GM19023 (cell line): ENCODE measurements at regions not wholly inside any gene's neighbourhood (a gene's known extent, or its start where the extent isn't known, plus 50 kb on each side); places are given as distances from the start of the nearest gene placed in this dataset.

Experiments used
- ATAC-seq: cut with Tn5 transposase; IDR thresholded peaks from one replicate; pipeline ENCODE4 v1.9.1; 2021; ENCODE audit warnings: mild to moderate bottlenecking, moderate library complexity; ENCODE audit not compliant: unreplicated experiment

DNA sequence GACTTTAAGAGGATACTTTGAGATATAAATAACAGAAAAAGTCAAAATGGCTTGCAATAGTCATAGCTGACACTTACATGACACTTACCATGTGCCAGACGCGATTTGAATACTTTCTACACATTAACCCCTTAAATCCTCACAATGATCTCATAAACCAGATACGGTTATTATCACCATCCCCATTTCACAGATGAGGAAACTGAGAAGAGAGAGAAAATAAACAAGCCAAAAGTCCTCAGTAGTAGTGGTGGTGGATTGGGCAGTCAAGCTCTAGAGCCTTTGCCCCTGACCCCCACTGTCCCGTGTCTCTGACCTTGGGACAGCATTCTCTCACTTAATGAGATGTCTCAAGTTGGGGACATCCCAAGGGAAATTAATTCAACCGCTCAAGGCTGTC lies 105.2 kb upstream of the TAF1B start:
- no peak for ATAC-seq

GRCh38 chr2:9738535-9739496 lies 104.5 kb upstream of the TAF1B start:
- peak; percentile 50 for ATAC-seq

GRCh38 chr2:9739531-9739964 lies 103.7 kb upstream of the TAF1B start:
- peak; percentile 52 for ATAC-seq

DNA sequence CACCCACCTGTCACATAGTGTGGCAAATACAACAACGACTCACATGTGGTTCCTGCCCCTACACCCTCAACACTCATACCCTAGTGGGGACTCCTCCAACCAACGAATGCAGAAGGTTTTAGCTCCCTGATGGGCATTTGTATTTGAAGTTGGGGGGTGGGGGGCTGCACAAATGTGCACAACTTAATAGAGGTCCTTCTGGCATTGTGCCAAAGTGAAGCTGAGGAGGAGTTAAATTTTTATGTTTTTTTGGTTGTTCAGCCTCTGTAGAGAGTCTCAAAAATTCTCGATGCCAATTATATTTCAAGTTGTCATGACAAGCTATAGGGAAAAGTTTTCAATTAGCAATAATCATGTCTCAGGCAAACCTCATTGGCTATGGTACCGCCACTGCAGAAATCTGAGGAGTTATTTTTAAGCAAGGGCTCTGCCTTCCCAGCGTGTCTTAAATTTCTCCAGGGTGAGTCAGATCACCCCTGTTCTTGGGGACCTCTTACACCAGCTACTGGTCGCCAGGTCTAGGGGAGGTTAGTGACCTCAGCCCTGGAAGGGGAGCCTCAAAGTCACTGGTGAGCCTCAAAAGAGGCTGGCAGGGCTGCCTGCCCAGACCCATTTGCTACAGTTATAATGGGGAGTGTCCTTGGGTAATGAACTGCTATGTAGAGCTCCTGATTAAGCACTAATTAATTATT lies 102.7 kb upstream of the TAF1B start:
- ATAC-seq: no peak

DNA sequence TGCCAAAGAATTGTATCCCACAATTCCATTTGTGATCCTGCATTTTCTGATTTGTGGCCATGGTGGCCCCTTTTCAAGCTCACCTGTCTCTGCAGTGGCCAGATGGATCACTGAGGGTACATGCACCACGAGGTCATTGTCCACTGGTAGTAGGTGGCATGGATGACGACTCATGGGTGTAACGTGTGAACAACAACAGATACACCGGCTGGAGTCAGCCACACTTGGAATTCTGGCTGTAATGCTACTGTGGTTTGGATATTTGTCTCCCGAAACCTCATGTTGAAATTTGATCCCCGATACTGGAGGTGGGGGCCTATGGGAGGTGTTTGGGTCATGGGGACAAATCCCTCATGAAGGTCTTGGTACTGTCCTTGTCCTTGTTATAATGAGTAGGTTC lies 102.2 kb upstream of the TAF1B start:
- ATAC-seq: no peak

- ATAC-seq: no peak
These were observed 100.7 kb upstream of the TAF1B start for GRCh38 chr2:9742601-9743000.

GRCh38 chr2:9744256-9745004 lies 98.8 kb upstream of the TAF1B start:
- ATAC-seq: no peak

GRCh38 chr2:9745153-9745899 lies 97.9 kb upstream of the TAF1B start:
- no peak for ATAC-seq

DNA sequence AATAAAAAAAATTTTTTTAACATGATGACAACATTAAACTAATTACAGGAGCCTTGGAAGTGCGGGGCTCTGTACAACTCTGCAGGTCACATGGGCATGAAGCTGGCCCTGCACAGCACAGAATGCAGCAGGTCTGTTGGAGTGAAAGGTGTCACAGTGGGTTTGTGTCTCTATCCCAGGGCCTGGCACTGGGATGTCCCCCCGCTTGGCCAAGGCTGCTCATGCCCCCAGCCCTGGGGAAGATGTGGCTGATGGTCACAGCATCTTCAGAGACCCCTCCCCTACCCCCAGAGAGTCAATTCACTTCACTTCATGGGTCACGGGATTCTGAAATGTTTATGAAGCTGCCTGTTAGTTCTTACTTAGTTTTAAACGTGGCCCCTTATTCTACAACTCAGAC lies 95.9 kb upstream of the TAF1B start:
- no peak for ATAC-seq

DNA sequence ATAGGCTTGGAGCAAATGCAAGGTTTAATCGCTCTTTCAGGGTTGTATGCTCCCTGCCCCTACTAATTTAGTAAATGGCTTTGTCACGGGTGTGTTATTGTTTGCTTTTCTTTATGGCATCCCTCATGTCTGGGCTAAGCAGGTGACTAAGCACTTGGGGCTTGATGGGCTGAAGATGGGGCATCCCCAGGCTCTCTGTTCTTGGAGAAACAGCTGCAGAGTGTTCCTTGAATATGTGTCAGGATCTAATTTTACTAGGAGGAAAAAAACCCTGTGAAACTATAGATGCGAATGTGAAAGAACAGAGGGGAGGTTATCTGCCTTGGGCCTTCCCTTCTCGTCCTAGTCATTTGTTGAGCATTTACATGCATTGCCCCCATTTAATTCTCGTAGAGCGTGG lies 94.7 kb upstream of the TAF1B start:
- no peak for ATAC-seq

GRCh38 chr2:9749546-9750223 lies 93.6 kb upstream of the TAF1B start:
- no peak for ATAC-seq

DNA sequence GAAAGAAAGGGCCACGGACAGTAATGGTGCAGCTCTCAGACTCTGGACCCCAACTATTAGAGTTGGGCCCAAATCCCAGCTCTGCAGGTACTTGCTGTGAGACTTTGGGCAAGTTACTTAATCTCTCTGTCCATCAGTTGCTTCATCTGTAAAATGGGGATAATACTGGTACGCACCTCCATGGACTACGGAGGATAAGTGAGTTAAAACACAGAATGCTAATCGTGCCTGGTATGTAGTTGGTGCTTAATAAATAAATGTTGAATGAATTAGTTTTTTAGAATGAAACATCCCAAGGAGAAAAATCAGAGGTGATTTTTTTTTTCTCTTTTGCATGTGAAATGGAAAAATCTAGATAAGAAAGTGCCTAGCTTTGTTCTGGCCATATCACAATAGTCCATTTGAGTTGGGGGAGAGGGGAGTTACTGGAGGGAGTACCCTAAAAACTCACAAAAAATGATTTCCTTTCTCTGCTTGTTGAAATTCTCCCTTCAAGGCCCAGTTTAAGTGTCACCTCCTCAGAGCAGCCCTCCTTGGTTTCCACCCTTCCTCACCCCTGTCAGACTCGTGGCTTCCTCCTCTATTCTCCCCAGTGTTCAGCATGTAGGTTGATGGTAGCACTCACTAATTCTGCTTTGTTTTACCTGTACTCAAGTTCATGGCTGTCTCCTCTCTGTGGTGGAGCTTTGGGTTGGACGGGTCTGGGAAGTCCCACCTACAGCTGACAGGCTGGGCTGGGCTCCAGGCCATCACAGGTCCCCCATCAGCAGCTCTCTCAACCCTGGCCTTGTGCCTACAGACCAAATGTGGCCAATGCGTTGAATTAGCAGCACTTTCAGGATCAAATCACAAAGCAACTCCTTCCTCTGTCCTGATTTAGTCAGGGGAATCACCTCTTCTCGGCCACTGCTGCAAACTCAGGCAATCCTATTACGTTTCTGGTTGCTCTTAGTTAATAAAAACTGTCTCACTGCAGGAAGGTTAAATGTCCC lies 92.8 kb upstream of the TAF1B start:
- ATAC-seq: no peak

DNA sequence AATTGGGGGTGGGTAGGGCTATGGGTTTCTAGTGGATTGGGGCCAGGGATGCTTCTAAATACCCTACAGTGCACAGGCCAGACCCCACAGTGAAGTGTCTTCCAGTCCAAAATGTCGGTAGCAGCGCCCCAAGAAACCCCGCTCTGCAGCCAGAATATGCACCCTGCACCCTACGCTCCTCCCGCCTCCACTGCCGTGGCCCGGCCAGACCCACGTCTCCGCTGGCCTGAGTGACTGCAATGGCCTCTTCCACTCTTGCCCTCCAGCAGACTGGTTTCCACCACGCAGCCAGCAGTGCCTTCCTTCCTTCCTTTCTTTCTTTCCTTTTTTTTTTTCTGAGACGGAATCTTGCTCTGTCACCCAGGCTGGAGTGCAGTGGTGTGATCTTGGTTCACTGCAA lies 91.4 kb upstream of the TAF1B start:
- no peak for ATAC-seq

GRCh38 chr2:9752441-9753275 lies 90.6 kb upstream of the TAF1B start:
- no peak for ATAC-seq

DNA sequence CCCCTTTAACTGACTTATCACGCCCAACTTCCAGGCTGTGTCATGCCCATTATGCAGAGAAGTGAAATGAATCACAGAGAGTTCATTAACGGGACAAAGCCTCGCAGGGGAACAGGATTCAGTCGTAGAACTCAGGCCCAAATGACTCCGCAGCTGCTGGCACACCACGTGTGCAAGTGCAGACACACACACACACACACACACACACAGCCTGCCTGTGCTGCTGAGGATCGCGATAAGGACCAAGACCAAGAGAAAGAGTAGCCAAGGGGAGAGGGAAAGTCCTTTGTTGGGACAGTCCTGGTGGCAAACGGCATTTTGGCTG lies 90.0 kb upstream of the TAF1B start:
- ATAC-seq: peak; percentile 65

- ATAC-seq: no peak
These were observed 89.4 kb upstream of the TAF1B start for GRCh38 chr2:9753665-9754531.

DNA sequence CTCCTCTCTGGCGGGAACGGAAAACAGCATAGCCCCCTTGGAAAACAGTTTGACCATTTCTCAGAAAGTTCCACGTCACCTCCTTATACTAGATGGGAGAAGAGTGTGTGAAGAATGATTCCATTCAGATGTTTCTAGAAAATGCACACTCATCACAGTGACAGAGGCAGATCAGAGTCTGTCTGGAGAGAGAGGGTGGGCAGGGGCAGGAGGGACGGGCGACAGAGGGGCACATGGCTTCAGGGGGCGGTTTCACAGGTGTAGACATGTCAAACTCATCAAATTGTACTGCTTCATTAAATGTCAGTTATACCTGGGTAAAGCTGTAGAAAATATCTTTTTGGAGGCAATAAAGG lies 88.8 kb upstream of the TAF1B start:
- ATAC-seq: no peak
